BJ (cell line): ENCODE measurements at regions not wholly inside any gene's neighbourhood (a gene's known extent, or its start where the extent isn't known, plus 50 kb on each side); places are given as distances from the start of the nearest gene placed in this dataset.
"Not testable (repeated sequence)": the region's sequence is repeated elsewhere in the genome, so short reads cannot be mapped to it uniquely, and the experiment has no call there.

ENCODE experiments used
- CTCF ChIA-PET: fragments of 350-600 bp; formaldehyde crosslinking; extraction: SDS; loops from one replicate; lab custom pipeline; 2021; ENCODE audit warnings: antibody characterized with exemption, inconsistent platforms; lab: Yijun Ruan, JAX
- POLR2A ChIA-PET: fragments of 300-600 bp; sonication (Branson Sonifier 250); formaldehyde crosslinking; extraction: SDS; loops from one replicate; lab custom pipeline; 2021; ENCODE audit warnings: antibody characterized with exemption; lab: Charles Lee
- DNase-seq: peaks from one replicate; pipeline ENCODE4 v3.0.0-alpha.2; 2011; ENCODE audit warnings: low read depth
- H3K27me3 ChIP-seq: 2 replicates; pipeline ENCODE4 v1.6.0; 2011; ENCODE audit warnings: low read length; ENCODE audit not compliant: control insufficient read depth, insufficient read depth
- H3K36me3 ChIP-seq: 2 replicates; pipeline ENCODE4 v1.5.1; 2011; ENCODE audit warnings: low read length; ENCODE audit not compliant: control insufficient read depth, insufficient read depth
- H3K4me3 ChIP-seq: 2 replicates; pipeline ENCODE4 v1.5.1; 2011; ENCODE audit warnings: low read depth, mild to moderate bottlenecking, control low read depth, low read length
- CTCF ChIP-seq: IDR thresholded peaks from 2 replicates; pipeline ENCODE4 v1.5.1; 2011; ENCODE audit warnings: low read depth, mild to moderate bottlenecking, control low read depth, inconsistent platforms, low read length, moderate library complexity; ENCODE audit not compliant: insufficient read depth

GRCh38 chr5:174900240-174900865 is 176.0 kb downstream of the MSX2 start:
- Histone ChIP-seq H3K4me3 (no peak overlapping the region), H3K27me3 (no peaks in the 10 kb centered on the region), H3K36me3 (no peaks in the 10 kb centered on the region)
- POLR2A ChIA-PET: no interaction called here
- TF ChIP-seq CTCF: no peak
- CTCF ChIA-PET: interaction anchor here (2.5 kb wide), 1 partner anchor 10 kb away, joined by 10 read pairs; no protein-coding TSS in a partner anchor
- no peak for DNase-seq

- CTCF ChIA-PET: no interaction called here
- POLR2A ChIA-PET: no interaction called here
- Histone ChIP-seq H3K27me3 (no peaks in the 10 kb centered on the region), H3K36me3 (no peaks in the 10 kb centered on the region), H3K4me3 (no peak overlapping the region)
- no peak for TF ChIP-seq CTCF
- no peak for DNase-seq
These were observed 173.0 kb downstream of the MSX2 start for GRCh38 chr5:174897281-174897950.

- no peaks in the 10 kb centered on the region for H3K27me3 ChIP-seq
- no peak for TF ChIP-seq CTCF
- ChIA-PET POLR2A (no interaction called here), CTCF (no interaction called here)
- no peaks in the 10 kb centered on the region for H3K36me3 ChIP-seq
- DNase-seq: no peak
- H3K4me3 ChIP-seq: no peak overlapping the region
These were observed 171.0 kb downstream of the MSX2 start for GRCh38 chr5:174895360-174895759.

GRCh38 chr5:174892742-174893141 is 168.4 kb downstream of the MSX2 start:
- CTCF ChIA-PET: no interaction called here
- Histone ChIP-seq H3K4me3 (no peak overlapping the region), H3K27me3 (no peaks in the 10 kb centered on the region), H3K36me3 (no peaks in the 10 kb centered on the region)
- no peak for TF ChIP-seq CTCF
- POLR2A ChIA-PET: no interaction called here
- no peak for DNase-seq

GRCh38 chr5:174880412-174881200 is 156.2 kb downstream of the MSX2 start:
- CTCF ChIA-PET: not testable (repeated sequence)

More at GRCh38 chr5:174880412-174881200, 156.2 kb downstream of the MSX2 start:
- POLR2A ChIA-PET, DNase-seq, H3K4me3 ChIP-seq, H3K27me3 ChIP-seq, H3K36me3 ChIP-seq: not testable (repeated sequence)
